ENCODE measurements at regions not wholly inside any gene's neighbourhood (a gene's known extent, or its start where the extent isn't known, plus 50 kb on each side); places are given as distances from the start of the nearest gene placed in this dataset.

- Histone ChIP-seq H3K27ac (ENCODE audit: low read depth, low read length) (no peak overlapping the region), H3K9me3 (ENCODE audit: control insufficient read depth, insufficient read depth, low read length) (no peaks in the 10 kb centered on the region), H3K27me3 (ENCODE audit: control insufficient read depth, insufficient read depth, low read length) (no peaks in the 10 kb centered on the region), H3K4me3 (ENCODE audit: low read depth, low read length) (no peak overlapping the region)
- DNase-seq (ENCODE audit: low read depth, low spot score): no peak
- CTCF ChIA-PET: no interaction called here
- no peak for TF ChIP-seq CTCF (IDR thresholded peaks at IDR 0.05; ENCODE audit: low read depth, low read length)
- POLR2A ChIA-PET: no interaction called here
Observed at GRCh38 chr2:122231296-122231695, 475.8 kb downstream of the TSN start.

GRCh38 chr2:122233372-122233771 lies 477.9 kb downstream of the TSN start:
- no peak for TF ChIP-seq CTCF (IDR thresholded peaks at IDR 0.05; ENCODE audit: low read depth, low read length)
- H3K4me3 ChIP-seq (ENCODE audit: low read depth, low read length): no peak overlapping the region
- no peak overlapping the region for H3K27ac ChIP-seq (ENCODE audit: low read depth, low read length)
- ChIA-PET POLR2A (no interaction called here), CTCF (no interaction called here)
- H3K9me3 ChIP-seq (ENCODE audit: control insufficient read depth, insufficient read depth, low read length): no peaks in the 10 kb centered on the region
- H3K27me3 ChIP-seq (ENCODE audit: control insufficient read depth, insufficient read depth, low read length): no peaks in the 10 kb centered on the region
- DNase-seq (ENCODE audit: low read depth, low spot score): no peak

GRCh38 chr2:122236152-122236874 lies 480.9 kb downstream of the TSN start:
- TF ChIP-seq CTCF (IDR thresholded peaks at IDR 0.05; ENCODE audit: low read depth, low read length): no peak
- no peak overlapping the region for H3K4me3 ChIP-seq (ENCODE audit: low read depth, low read length)
- POLR2A ChIA-PET: no interaction called here
- no peak overlapping the region for H3K27ac ChIP-seq (ENCODE audit: low read depth, low read length)
- CTCF ChIA-PET: no interaction called here
- H3K9me3 ChIP-seq (ENCODE audit: control insufficient read depth, insufficient read depth, low read length): no peaks in the 10 kb centered on the region
- H3K27me3 ChIP-seq (ENCODE audit: control insufficient read depth, insufficient read depth, low read length): no peaks in the 10 kb centered on the region
- DNase-seq (ENCODE audit: low read depth, low spot score): no peak

- TF ChIP-seq CTCF (IDR thresholded peaks at IDR 0.05; ENCODE audit: low read depth, low read length): no peak
- Histone ChIP-seq H3K4me3 (ENCODE audit: low read depth, low read length) (no peak overlapping the region), H3K27me3 (ENCODE audit: control insufficient read depth, insufficient read depth, low read length) (no peaks in the 10 kb centered on the region), H3K9me3 (ENCODE audit: control insufficient read depth, insufficient read depth, low read length) (no peaks in the 10 kb centered on the region), H3K27ac (ENCODE audit: low read depth, low read length) (no peak overlapping the region)
- POLR2A ChIA-PET: no interaction called here
- CTCF ChIA-PET: no interaction called here
- no peak for DNase-seq (ENCODE audit: low read depth, low spot score)
Observed at GRCh38 chr2:122236925-122237324, 481.5 kb downstream of the TSN start.

- CTCF ChIA-PET: no interaction called here
- Histone ChIP-seq H3K9me3 (ENCODE audit: control insufficient read depth, insufficient read depth, low read length) (no peaks in the 10 kb centered on the region), H3K27ac (ENCODE audit: low read depth, low read length) (no peak overlapping the region), H3K27me3 (ENCODE audit: control insufficient read depth, insufficient read depth, low read length) (no peaks in the 10 kb centered on the region), H3K4me3 (ENCODE audit: low read depth, low read length) (no peak overlapping the region)
- POLR2A ChIA-PET: no interaction called here
- TF ChIP-seq CTCF (IDR thresholded peaks at IDR 0.05; ENCODE audit: low read depth, low read length): no peak
- no peak for DNase-seq (ENCODE audit: low read depth, low spot score)
Observed at GRCh38 chr2:122237450-122237849, 482.0 kb downstream of the TSN start.
